DOHH2 (cell line): ENCODE measurements at regions not wholly inside any gene's neighbourhood (a gene's known extent, or its start where the extent isn't known, plus 50 kb on each side); places are given as distances from the start of the nearest gene placed in this dataset.

Experiments used
- H3F3A ChIP-seq: fragments of 200-600 bp; sonication (generic), shearing (Covaris generic); 2 replicates; pipeline ENCODE4 v1.6.0; 2016; ENCODE audit warnings: antibody characterized with exemption, mild to moderate bottlenecking; ENCODE audit not compliant: control insufficient read depth, insufficient read depth
- H3K27ac ChIP-seq: fragments of 200-600 bp; sonication (generic); 2 replicates; pipeline ENCODE4 v1.5.1; 2014; ENCODE audit warnings: low read depth, mild to moderate bottlenecking, low read length, moderate library complexity
- H3K27me3 ChIP-seq: fragments of 200-600 bp; sonication (generic); 2 replicates; pipeline ENCODE4 v1.6.1; 2014; ENCODE audit warnings: mild to moderate bottlenecking, low read length, mixed read lengths; ENCODE audit not compliant: control insufficient read depth
- H3K36me3 ChIP-seq: fragments of 200-600 bp; sonication (generic); 2 replicates; pipeline ENCODE4 v1.6.1; 2014; ENCODE audit warnings: mild to moderate bottlenecking, low read length, moderate library complexity, mixed read lengths; ENCODE audit not compliant: control insufficient read depth
- H3K4me1 ChIP-seq: fragments of 200-600 bp; sonication (generic); 2 replicates; pipeline ENCODE4 v1.6.1; 2014; ENCODE audit warnings: mild to moderate bottlenecking, low read length, mixed read lengths; ENCODE audit not compliant: control insufficient read depth
- H3K4me2 ChIP-seq: fragments of 200-600 bp; sonication (generic); 2 replicates; pipeline ENCODE4 v1.6.0; 2014; ENCODE audit warnings: mild to moderate bottlenecking, low read length, moderate library complexity
- H3K4me3 ChIP-seq: fragments of 200-600 bp; sonication (generic); 2 replicates; pipeline ENCODE4 v1.5.1; 2014; ENCODE audit warnings: mild to moderate bottlenecking, low read length, mixed read lengths
- H3K79me2 ChIP-seq: fragments of 200-600 bp; sonication (generic); 2 replicates; pipeline ENCODE4 v1.6.1; 2014; ENCODE audit warnings: mild to moderate bottlenecking, low read length, mixed read lengths; ENCODE audit not compliant: control insufficient read depth
- H3K9me2 ChIP-seq: fragments of 200-600 bp; sonication (generic); replicated peaks from 2 replicates; pipeline ENCODE4 v1.6.1; 2014; ENCODE audit warnings: mild to moderate bottlenecking, low read length, mixed read lengths; ENCODE audit not compliant: control insufficient read depth
- H3K9me3 ChIP-seq: fragments of 200-600 bp; sonication (generic); 2 replicates; pipeline ENCODE4 v1.6.1; 2014; ENCODE audit warnings: antibody characterized with exemption, low read length, mixed read lengths; ENCODE audit not compliant: control insufficient read depth, insufficient read depth
- H4K20me1 ChIP-seq: fragments of 200-600 bp; sonication (generic); 2 replicates; pipeline ENCODE4 v1.6.0; 2014; ENCODE audit warnings: low read depth, mild to moderate bottlenecking, antibody characterized with exemption, low read length, moderate library complexity; ENCODE audit not compliant: control insufficient read depth, insufficient read depth
- CTCF ChIP-seq: fragments of 200-600 bp; sonication (generic); IDR thresholded peaks from one replicate; pipeline ENCODE4 v1.5.1; 2014; ENCODE audit warnings: antibody characterized with exemption, mild to moderate bottlenecking, low read depth, low read length; ENCODE audit not compliant: poor library complexity, severe bottlenecking
- EZH2phosphoT487 ChIP-seq: fragments of 200-600 bp; sonication (generic); IDR thresholded peaks from 2 replicates; pipeline ENCODE4 v1.6.1; 2017; ENCODE audit warnings: borderline replicate concordance, mild to moderate bottlenecking, antibody characterized with exemption, low read length, moderate library complexity, mixed read lengths

- H3K4me2 ChIP-seq: no peak overlapping the region
- H3K36me3 ChIP-seq: no peaks in the 10 kb centered on the region
- H3K9me3 ChIP-seq: no peaks in the 10 kb centered on the region
- no peaks in the 10 kb centered on the region for H4K20me1 ChIP-seq
- no peak overlapping the region for H3K27ac ChIP-seq
- no peak overlapping the region for H3K4me3 ChIP-seq
- no peaks in the 10 kb centered on the region for H3K9me2 ChIP-seq
- no peak for TF ChIP-seq CTCF
- TF ChIP-seq EZH2phosphoT487: no peak
- H3F3A ChIP-seq: no peaks in the 10 kb centered on the region
- H3K4me1 ChIP-seq: no peaks in the 10 kb centered on the region
- H3K27me3 ChIP-seq: peaks cover 2% of the 10 kb centered on the region; the same call in 1 of the 2 replicates
- no peaks in the 10 kb centered on the region for H3K79me2 ChIP-seq
These were observed 114.5 kb downstream of the PLCE1 start for GRCh38 chr10:94108200-94108599.

GRCh38 chr10:94111367-94111766, 117.6 kb downstream of the PLCE1 start:
- H3K27me3 ChIP-seq: peaks cover 2% of the 10 kb centered on the region; the same call in 1 of the 2 replicates
- TF ChIP-seq CTCF (no peak), EZH2phosphoT487 (no peak)
- H3K9me2 ChIP-seq: no peaks in the 10 kb centered on the region
- H3K36me3 ChIP-seq: no peaks in the 10 kb centered on the region
- H4K20me1 ChIP-seq: no peaks in the 10 kb centered on the region
- no peaks in the 10 kb centered on the region for H3K4me1 ChIP-seq
- H3K4me2 ChIP-seq: no peak overlapping the region
- H3K27ac ChIP-seq: no peak overlapping the region
- no peak overlapping the region for H3K4me3 ChIP-seq
- no peaks in the 10 kb centered on the region for H3K9me3 ChIP-seq
- H3K79me2 ChIP-seq: no peaks in the 10 kb centered on the region
- no peaks in the 10 kb centered on the region for H3F3A ChIP-seq

- Histone ChIP-seq H3K9me3 (no peaks in the 10 kb centered on the region), H4K20me1 (no peaks in the 10 kb centered on the region), H3K27ac (no peak overlapping the region), H3K36me3 (no peaks in the 10 kb centered on the region), H3F3A (no peaks in the 10 kb centered on the region), H3K27me3 (peaks cover 2% of the 10 kb centered on the region; the same call in 1 of the 2 replicates), H3K4me3 (no peak overlapping the region), H3K4me1 (no peaks in the 10 kb centered on the region), H3K4me2 (no peak overlapping the region), H3K9me2 (no peaks in the 10 kb centered on the region), H3K79me2 (no peaks in the 10 kb centered on the region)
- TF ChIP-seq EZH2phosphoT487 (no peak), CTCF (no peak)
These were observed 118.6 kb downstream of the PLCE1 start for GRCh38 chr10:94112321-94112720.
